HG03060 (cell line): ENCODE measurements at regions not wholly inside any gene's neighbourhood (a gene's known extent, or its start where the extent isn't known, plus 50 kb on each side); places are given as distances from the start of the nearest gene placed in this dataset.

ENCODE experiments used
- ATAC-seq: cut with Tn5 transposase; IDR thresholded peaks from one replicate; pipeline ENCODE4 v1.9.1; 2021; ENCODE audit warnings: low read depth, moderate number of reproducible peaks; ENCODE audit not compliant: unreplicated experiment

DNA sequence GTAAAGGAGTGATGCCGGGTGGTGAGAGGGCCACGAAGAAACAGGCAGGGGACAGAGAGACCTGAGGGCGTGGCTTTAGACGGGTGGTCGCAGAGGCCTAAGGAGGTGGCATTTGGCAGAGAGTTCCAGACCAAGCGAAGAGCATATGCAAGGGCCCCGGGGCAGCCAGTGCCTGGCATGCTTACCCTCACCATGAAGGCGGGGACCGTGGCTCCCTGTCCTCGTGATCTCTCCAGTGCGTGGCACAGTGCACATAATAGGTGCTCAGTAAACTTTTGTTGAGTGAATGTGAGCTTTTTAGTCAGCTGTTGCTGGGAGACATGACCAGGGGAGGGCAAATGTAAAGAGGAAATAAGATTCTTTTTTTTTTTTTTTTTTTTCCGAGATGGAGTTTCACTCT is 245.6 kb upstream of the GSE1 start:
- no peak for ATAC-seq

DNA sequence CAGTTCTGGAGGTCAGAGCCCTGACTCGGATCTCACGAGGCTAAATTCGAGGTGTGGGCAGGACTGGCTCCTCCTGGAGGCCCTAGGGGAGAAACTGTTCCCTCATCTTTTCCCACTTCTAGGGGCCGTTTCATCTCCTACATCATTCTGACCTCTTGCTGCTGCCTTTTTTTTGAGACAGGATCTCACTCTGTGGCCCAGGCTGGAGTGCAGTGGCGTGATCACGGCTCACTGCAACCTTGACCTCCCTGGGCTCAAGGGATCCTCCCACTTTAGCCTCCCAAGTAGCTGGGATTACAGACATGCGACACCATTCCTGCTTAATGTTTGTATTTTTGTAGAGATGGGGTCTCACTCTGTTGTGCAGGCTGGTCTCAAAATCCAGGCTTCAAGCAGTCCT is 244.1 kb upstream of the GSE1 start:
- no peak for ATAC-seq

DNA sequence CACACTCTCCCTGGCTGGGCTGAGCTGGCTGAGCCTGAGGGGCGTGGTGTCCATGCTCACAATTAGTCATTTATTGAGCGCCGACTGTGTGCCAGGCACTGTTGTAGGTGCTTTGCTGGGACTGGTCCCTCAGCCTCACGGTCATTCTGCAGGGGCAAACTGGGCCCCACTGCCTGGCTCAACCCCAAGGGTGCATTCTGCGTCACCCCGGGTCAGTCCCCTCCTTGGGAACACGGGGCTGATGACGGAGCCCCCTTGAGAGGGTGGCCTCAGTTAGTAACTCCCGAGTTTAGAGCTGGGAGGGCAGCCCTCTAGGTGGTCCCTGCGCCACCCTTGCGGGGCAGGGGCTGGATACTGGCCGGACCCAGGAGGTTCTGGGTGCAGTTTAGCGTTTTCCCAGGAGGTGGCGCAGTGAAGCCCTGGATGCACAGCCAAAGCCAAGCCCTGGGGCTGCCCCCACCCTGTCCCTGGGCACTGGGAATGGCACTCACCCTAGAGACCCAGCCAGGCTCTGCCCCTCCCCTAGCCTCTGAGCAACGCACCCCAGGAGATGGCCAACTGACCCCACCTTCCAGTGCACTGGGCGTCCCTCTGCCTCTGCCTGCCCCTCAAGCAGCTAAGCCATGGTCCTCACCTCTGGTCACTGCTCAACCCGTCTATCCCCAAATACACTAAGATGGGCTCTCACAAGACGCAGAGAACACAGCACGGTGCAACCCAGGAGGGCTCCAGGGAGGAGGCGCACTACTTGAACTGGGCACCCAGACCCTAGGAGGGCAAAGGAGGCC is 243.2 kb upstream of the GSE1 start:
- no peak for ATAC-seq

DNA sequence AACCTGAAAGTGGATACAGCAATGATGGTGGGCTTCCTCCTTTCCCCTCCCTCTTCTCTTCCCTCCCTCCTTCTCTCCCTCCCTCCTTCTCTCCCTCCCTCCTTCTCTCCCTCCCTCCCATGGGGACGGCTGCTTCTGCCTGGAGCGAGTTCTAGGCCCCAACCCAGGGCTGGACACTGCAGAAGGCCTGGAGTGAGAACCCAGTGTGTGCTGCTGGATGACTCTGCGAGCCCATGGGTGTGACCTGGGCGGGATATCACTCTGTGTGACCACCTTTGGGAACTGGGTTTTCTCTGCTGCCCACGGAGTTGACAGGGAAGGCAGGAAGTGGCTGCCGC is 242.6 kb upstream of the GSE1 start:
- no peak for ATAC-seq

DNA sequence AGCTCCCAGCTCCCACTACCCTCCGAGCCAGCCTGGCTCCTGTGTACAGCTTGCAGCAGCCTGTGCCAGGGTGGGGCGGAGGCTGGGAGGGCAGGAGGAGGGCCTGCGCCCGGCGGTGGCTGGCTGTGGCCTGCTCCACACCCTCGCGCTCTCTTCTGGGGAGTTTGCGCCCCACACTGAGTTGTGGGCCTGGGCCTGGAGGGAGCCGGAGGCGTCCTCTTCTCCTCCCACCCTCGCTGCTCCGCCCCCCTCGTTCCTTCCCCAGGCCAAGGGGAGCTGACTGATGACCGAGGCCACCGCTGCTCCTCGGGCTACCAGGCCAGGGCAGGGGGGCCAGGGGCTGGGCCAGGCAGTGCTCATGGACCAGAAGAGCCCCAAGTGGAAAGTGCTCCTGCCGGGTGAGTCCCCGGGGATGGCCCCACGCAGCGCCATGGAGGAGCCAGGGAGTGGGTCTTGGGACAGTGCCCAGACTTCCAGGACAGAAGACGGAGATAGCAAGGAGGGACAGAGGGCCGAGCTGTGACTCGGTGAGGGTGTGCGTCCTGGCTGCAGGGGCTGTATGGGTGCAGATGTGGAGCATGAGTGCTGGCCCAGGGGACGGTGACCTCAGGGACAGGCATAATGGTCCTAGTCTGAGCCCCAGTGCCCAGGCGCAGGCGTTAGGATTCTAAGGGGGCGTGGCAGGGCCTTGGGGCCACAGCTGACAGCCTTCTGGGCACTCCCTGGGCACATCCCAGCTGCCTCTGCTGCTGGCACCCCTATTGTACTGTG is 242.1 kb upstream of the GSE1 start:
- no peak for ATAC-seq

DNA sequence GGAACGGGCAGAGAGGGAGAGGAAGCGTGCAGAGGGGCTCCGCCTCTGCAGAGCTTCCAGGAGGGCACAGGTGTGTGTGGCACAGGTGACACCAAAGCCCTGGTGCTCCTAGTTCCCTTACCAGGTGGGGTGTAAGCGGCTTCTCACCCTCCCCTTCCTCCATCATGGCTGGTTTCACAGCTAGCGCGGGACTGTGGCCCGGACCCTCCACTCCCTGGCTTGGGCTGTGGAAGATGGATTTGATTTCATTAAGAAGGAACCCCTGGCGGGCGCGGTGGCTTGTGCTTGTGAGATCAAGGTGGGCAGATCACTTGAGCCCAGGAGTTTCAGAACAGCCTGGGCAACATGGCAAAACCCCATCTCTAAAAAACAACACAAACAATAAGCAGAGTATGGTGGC is 241.2 kb upstream of the GSE1 start:
- no peak for ATAC-seq

DNA sequence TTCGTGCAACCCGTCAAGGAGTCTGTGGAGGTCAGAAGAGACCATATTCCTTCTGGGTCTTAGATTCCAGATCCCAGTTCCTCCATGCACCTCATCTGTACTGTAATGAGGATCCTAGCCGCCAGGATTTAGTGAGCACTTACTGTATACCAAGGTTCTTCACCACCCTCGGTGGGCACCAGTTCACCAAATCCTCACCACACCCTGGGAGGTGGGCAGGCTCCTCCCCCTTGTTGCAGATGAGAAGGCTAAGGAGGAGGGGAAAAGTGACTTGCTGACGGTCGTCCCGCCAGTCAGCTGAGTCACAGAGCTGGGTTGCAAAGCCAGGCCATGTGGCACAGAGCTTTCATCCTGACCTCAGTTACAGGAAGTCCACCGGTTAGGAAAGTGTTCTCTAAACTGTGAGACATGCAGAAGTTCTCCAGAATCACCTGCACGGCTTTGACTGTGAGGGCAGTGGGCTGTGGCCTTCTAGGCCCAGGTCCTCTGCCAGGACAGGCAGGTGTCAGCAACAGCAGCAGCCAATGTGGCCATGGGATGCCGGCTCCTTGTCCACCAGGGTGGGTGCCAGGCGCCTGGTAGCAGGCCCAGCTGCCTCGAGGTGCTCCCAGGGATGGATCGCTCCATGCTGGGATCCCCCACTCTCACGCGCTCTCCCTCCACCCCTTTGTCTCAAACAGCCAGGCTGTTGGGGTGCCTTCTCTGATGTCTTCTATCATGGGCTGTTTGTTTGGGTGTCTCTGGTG is 240.3 kb upstream of the GSE1 start:
- no peak for ATAC-seq

DNA sequence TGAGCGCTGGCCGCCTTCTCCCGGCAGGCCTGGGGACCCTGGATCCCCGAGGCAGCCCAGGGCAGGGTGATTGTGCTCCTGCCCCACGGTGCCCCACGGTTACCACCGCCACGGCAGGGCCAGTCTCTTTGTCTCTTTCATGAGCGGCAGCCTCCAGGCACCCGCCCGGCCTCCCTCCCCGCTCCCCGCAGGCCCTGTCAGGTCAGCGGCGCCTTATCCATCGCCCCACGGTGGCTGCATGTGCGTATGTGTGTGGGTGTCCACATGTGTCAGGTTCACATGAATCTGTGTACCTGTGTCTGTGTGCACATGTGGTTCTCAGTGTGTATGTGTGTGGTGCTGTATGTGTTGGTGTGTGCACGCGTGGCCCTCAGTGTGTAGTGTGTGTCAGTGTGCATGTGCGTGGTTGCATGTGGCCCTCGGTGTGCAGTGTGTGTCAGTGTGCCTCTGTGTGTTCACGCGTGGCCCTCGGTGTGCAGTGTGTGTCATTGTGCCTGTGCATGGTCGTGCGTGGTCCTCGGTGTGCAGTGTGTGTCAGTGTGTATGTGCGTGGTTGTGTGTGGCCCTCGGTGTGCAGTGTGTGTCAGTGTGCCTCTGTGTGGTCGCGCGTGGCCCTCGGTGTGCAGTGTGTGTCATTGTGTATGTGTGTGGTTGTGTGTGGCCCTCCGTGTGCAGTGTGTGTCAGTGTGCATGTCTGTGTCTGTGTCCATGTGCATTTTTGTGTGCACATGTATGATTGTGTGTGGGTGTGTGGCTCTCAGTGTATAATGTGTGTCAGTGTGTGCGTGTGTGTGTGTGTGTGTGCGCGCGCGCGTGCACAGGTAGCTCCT is 239.2 kb upstream of the GSE1 start:
- no peak for ATAC-seq

DNA sequence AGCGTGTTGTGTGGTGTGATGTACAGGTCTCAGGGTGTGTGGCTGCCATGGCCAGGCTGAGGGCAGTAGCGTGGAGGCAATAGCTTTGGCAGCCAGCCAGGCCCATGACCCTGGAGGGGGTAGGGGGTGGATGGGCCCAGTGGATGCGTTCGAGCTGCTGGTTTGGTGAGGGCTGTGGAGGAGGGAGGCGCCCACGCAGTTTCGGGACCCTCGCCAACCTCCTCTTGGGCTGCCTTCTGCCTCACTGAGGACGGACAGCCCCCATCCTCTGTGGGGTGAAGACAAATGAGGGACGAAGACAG is 238.6 kb upstream of the GSE1 start:
- ATAC-seq, result no peak

DNA sequence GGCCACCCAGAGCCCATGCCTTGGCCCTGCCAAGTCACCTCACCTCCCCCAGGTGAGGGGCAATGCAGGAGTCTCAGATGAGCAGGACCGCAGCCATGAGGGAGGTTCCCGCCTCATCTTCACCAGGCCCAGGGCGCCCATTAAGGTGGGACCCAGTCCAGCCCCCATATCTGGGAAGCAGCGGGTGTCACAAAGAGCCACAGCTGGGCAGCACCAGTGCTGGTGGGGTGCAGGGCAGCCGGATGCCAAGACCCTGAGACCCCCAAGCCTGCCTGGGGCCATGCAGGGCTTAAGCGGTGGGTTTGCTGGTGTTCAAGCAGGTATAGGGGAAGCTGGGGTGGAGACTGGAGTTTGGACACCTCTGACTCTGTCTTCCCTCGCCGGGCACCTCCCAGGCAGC is 237.8 kb upstream of the GSE1 start:
- no peak for ATAC-seq

DNA sequence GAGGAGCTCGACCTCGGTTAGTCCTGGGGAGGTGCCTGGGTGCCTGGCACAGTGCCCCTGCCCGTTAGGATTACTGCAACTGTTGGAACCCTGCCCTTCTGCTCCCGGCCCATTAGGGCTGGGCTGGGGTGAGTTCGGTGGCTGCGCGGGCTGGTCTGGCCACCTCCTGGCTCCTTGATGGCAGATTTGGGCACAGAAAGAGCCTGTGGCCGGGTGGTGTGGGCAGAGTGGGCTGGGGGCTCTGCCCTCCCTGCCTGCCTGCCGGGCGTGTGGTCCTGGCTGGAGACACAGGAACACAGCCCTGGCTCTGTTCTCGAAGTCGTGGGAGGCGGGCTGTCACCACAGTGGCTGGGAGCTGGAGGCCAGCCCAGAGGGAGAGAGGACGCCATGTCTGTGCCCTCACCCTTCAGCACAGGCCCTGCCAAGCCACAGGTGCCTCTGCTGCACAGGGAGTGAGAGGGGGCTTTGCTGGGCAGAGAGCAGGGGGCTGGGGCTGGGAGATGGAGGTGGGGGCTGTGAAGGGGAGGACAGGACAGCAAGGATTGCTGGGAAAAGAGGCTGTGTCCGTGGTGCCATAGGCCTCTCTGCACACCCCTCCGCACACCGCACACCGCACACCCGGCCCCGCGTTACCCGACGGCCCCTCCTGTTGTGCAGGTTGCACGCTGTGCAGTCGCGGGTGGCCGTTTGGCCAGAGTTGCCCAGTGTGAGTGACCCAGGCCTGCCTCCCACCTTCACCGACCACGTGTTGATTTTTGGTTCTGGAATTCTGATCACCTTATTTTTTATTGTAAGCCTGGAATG is 236.6 kb upstream of the GSE1 start:
- ATAC-seq, result no peak

DNA sequence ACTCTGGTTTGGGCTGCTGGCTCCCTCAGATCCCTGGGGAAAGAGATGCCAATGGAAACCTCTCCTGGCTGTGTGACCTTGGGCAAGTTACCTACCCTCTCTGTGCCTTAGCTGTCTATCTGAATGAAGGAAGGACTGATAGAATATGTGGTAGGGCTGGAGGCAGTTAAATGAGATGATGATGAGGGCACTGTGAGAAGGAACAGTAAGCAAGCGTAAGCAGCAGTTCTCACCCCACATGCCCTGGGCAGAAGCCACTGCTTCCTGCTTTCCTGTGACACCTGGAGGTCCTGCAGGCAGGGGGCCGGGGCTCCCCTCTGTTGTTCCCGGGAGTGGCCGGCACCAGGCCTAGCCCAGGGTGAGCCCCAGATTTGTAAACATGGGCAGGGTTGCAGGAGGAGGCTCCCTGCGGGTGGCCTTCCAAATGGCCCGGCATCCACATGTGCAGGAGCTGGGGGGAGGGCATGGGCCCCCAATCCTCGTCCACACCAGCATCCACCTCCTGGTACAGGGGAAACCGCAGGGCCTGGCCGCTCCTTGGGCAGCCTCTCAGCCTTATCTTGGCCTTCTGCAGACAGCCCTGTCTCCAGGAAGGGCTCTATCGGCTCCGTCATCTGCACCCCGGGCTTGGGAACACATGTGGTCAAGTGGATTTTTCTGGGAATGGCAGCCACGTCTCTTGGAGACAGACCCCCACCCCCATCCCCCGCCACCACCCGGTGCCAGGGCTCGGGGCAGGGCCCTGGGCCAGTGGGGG is 235.6 kb upstream of the GSE1 start:
- no peak for ATAC-seq

DNA sequence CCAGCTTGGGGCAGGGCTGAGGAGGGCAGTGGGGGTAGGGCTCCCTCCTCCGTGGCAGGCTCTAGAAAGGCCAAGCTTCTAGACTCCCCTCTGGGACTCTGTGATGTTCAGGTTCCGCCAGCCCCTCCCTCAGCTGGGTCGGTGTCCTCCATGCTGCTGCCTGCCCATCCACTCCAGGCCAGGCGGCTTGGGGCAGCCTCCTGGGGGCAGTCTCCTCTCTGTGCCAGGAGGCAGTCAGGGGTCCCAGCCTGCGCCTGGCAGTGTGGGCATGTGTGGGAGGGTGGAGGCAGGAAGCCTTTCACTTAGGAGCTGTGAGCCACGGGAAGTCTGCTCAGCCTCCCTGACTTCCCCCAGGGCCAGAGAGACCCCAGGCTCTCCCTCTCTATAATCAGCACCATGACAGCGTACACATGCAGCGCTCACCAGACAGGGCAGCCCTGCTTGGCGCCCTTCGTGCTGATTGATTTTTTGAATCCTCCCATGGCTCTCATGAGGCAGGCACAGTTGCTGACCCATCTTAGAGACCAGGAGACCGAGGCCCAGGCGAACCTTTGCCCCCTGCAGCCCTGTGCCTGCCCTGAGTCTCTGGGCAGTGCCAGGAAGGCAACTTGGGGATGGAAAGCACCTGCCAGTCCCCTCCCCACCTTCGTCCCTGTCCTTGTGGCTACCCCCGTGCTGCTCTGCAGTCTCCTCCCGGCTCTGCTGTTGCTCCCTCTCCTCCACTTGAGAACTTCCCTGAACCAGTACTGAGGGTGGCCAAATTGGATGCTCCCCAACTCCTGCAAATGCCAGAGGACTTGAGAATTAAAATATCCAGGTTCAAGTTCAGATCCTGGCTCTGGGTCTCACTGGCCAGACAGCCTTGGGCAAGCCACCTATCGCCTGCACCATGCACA is 234.7 kb upstream of the GSE1 start:
- ATAC-seq, result no peak

DNA sequence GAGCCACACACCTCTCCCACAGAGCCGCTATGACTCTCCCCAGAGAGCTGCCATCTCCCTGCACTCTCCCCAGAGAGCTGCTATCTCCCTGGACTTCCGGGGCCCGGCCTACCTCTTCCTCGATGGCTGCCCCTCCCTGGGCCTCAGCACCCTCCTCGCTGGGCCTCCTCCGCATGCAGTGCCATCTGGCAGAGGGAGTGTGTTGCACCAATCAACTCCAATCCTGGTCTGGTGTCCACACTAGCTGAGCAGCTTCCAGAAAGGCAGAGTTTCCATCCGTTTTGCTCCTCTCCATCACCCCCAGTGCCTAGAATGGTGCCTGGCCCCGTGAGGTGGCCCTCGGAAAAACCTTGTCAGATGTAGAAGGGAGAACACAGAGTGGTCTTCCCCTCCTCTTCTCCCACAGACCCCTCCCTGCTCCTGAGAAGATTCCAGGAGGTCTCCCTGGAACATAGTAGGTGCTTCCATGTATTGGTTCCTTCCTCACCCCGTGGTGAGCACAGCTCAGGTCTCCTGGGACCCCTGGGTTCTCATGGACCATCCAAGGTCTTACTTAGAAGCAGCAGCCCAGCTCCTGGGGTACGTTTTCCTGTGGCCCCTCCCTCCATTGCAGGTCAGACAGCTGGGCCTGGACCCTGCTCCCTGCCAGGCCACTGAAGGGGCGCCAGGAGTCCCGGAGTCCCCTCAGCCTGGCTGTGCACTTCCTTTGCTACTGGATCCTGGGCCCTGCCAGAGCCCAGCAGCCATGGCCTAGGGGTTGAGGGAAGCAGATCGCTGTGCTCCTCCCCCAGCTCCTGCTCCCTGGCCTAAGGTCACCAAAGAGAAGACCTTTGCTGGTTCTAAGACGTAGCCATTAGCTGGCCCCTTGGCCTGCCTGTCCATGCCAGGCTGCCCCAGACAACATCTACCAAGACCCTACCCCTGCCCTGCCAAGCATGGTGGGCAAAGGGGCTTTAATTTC is 233.8 kb upstream of the GSE1 start:
- ATAC-seq, result no peak

DNA sequence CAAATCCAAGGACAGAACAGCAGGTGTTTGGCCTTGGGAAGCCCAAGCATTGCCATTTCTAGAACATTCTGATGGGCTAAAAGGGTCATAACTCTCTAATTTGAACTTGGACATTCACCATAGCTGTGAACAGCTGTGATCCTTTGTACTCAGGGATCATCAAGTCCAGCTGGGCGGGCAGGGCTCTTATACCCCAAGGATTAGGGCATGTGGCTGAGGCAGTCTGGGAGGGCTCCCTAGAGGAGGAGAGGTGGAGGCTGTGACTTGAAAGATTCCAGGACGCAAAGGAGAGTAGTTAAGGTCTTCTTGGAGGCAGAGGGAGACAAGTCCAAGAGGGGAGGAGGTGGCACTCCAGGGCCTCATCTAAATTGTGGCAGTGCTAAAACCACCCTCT is 233.1 kb upstream of the GSE1 start:
- ATAC-seq, result no peak

DNA sequence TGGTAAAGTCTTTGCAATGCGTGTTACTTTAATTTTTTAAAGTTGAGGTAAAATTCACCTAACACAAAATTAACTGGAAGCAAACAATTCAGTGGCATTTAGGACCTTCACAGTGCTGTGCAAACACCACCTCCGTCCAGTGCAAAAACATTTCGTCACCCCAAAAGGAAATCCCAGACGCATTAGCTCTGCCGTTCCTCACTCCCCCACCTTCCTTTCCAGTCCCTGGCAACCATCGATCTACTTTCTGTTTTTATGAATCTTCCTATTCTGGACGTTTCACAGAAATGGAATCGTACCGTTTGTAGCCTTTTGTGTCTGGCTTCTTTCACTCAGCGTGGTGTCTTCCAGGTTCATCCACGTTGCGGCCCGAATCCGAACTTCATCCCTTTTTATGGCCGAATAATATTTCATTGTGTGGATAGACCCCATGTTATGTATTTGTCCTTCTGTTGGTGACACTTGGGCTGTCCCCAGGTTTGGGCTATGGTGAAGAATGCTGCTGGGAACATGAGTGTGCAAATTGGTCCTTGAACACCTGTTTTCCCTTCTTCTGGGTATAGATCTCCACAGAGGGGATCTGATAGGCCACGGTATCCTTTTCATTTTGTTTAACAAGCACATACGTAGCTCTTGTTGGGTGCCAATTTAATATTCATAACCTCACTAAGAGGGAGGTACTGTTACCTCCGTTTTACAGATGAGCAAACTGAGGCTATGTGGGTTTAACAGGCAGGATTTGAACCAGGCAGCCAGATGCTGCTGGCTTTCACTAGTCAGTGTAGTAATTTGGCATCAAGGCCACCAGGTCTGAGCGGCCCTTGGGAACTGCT is 232.0 kb upstream of the GSE1 start:
- ATAC-seq, result no peak
